ENCODE measurements at regions not wholly inside any gene's neighbourhood (a gene's known extent, or its start where the extent isn't known, plus 50 kb on each side); places are given as distances from the start of the nearest gene placed in this dataset.

DNA sequence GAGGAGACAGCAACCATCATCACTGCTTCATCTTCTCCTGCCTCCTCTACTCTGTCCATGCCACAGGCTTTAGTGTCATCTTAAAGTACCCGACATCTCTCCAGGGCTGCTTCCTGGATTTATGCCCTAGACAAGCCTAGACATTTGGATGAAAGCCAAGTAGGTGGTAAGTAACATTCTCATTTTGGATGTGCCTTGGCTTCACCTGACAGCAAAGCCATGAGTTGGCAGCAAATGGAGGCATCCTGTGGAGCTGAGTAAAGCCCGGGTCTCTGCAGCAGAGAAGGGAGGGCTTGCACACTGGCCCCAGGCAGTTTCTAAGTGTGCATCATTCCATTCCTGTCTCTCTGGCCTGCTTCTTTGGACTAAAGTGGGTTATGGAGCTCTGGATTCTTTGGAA is 299.1 kb downstream of the DMAC1 start:
- TF ChIP-seq, protein P1, sequence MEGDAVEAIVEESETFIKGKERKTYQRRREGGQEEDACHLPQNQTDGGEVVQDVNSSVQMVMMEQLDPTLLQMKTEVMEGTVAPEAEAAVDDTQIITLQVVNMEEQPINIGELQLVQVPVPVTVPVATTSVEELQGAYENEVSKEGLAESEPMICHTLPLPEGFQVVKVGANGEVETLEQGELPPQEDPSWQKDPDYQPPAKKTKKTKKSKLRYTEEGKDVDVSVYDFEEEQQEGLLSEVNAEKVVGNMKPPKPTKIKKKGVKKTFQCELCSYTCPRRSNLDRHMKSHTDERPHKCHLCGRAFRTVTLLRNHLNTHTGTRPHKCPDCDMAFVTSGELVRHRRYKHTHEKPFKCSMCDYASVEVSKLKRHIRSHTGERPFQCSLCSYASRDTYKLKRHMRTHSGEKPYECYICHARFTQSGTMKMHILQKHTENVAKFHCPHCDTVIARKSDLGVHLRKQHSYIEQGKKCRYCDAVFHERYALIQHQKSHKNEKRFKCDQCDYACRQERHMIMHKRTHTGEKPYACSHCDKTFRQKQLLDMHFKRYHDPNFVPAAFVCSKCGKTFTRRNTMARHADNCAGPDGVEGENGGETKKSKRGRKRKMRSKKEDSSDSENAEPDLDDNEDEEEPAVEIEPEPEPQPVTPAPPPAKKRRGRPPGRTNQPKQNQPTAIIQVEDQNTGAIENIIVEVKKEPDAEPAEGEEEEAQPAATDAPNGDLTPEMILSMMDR (CRISPR knock-in tag; IDR thresholded peaks at IDR 0.05), result no peak
- TF ChIP-seq, protein P2, sequence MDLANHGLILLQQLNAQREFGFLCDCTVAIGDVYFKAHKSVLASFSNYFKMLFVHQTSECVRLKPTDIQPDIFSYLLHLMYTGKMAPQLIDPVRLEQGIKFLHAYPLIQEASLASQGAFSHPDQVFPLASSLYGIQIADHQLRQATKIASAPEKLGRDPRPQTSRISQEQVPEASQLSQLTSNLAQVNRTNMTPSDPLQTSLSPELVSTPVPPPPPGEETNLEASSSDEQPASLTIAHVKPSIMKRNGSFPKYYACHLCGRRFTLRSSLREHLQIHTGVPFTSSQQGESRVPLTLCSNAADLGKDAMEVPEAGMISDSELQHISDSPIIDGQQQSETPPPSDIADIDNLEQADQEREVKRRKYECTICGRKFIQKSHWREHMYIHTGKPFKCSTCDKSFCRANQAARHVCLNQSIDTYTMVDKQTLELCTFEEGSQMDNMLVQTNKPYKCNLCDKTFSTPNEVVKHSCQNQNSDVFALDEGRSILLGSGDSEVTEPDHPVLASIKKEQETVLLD (CRISPR knock-in tag; IDR thresholded peaks at IDR 0.05; ENCODE audit: low read depth), result no peak
- no peak for TF ChIP-seq ZNF446 (CRISPR knock-in tag; IDR thresholded peaks at IDR 0.05)
- TF ChIP-seq, protein P3, sequence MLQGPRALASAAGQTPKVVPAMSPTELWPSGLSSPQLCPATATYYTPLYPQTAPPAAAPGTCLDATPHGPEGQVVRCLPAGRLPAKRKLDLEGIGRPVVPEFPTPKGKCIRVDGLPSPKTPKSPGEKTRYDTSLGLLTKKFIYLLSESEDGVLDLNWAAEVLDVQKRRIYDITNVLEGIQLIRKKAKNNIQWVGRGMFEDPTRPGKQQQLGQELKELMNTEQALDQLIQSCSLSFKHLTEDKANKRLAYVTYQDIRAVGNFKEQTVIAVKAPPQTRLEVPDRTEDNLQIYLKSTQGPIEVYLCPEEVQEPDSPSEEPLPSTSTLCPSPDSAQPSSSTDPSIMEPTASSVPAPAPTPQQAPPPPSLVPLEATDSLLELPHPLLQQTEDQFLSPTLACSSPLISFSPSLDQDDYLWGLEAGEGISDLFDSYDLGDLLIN (CRISPR knock-in tag; IDR thresholded peaks at IDR 0.05; ENCODE audit: borderline replicate concordance), result no peak

Measured in HepG2 (cell line).